Stimulated activated CD4-positive, alpha-beta T cell treated with anti-CD3 and anti-CD28 coated beads, Interleukin-2, amount 100 ng/mL, for 4 hours (primary cell): ENCODE measurements at regions not wholly inside any gene's neighbourhood (a gene's known extent, or its start where the extent isn't known, plus 50 kb on each side); places are given as distances from the start of the nearest gene placed in this dataset.
"Not testable (repeated sequence)": the region's sequence is repeated elsewhere in the genome, so short reads cannot be mapped to it uniquely, and the experiment has no call there.

Experiments
- DNase-seq: peaks from one replicate; pipeline ENCODE4 v3.0.0-alpha.2; 2020; ENCODE audit warnings: low read depth

GRCh38 chr4:138500869-138501268 lies 258.7 kb upstream of the SLC7A11 start:
- DNase-seq: no peak

DNA sequence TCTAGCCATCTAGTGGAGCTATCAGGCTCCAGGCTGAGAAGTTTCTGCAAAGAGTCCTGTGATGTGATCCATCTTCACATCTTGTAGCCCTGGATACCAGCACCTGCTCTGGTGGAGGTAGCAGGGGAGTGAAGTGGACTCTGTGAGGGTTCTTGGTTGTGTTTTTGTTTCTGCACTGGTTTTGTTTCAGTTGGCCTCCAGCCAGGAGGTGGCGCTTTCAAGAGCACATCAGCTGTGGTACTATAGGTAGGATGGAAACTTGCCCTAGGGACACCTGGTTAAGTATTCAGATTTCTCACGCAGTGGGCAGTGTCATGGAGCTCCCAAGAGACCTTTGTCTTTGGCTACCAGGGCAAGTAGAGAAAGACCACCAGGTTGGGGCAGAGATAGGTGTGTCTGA lies 257.5 kb upstream of the SLC7A11 start:
- no peak for DNase-seq

GRCh38 chr4:138494931-138495330 lies 252.8 kb upstream of the SLC7A11 start:
- no peak for DNase-seq

DNA sequence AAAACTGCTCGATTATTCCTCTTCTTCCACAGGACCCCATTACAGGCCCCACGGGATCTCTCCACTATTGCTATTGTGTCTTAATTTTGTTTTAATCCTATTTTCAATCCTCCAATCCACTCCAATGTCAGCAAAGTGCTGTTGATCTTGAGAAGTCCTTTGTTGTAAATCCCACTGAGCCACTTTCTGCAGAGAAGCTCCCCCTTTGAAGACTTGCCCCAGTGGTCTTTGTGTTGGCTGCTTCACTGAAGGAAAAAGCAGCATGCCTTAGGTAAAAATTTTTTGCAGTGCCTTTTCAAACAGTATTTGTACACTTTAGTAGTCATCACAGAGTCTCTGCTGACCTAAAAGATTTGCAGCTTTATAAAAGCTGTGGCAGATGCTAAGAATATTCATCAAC lies 252.0 kb upstream of the SLC7A11 start:
- DNase-seq: no peak

DNA sequence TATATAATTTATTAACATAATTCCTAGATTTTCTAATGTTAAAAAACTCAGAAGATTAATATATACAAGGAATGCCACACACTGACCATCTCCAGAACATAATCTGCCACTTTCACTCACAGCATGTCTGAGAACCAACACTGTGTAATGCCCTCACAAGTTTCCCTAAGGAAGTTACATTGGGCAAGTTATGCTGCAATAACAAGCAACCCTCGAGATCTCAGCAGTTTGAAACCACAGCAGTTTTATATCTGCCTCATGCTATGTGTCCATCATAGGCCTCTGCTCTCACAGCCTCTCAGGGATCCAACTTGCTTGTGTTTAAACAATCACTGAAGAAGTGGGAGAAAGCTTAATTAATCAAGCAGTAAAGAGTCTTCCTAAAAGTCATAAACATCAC lies 250.0 kb upstream of the SLC7A11 start:
- DNase-seq: no peak

GRCh38 chr4:138488533-138488932 lies 246.4 kb upstream of the SLC7A11 start:
- DNase-seq: no peak

DNA sequence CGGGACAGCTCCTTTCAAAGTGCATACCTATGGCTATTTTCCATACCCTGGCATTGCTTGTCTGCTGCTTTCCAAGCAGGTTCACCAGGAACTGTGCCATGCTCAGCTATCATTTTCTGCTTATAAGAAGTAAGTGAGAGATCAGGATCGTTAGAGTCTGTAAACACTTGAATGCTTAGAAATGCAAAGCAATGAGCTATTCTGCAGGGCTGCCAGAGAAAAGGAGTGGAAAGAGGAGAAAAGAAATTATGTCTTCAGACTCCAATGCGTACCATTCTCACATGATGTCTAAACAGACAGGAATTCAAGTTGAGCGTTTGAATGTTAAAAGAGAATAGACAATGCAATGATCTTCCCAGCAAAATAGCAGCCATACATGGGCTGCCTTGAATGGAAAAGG lies 245.5 kb upstream of the SLC7A11 start:
- no peak for DNase-seq

DNA sequence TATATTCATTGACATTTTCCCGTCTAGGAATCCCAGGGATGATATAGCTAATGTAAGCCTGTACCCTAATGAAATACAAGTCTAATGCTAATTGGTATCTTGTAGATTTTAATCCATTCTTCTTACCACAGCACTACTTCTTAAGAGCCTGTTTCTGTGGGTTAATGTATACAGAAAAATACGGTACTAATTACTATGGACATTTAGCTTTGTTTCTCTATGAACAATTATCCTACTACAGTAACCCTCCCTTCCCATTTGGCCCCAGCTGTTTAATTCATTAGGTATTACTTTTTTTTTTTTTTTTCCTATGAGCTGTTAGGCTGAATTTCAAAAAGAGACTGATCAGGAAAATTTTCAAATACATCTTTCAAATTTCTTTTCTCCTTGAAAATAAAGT lies 245.1 kb upstream of the SLC7A11 start:
- DNase-seq: no peak

DNA sequence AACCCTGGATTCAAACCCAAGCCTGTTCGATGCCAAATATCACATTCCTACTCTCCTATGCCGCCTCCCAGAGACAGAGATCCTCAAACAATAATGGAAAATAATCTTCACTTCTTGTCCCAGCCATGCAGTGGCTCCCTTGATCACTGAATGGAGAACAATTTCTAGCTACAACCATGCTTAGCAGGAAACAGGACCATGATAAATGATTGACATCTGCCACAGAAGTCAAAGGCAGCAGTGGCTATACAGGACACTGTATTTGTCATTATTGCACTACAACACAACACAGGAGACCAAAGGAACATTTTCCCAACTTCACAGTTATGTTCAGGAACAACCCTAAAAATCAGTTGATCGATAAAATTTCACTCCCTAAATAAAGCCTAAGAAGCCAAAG lies 243.3 kb upstream of the SLC7A11 start:
- DNase-seq: no peak

GRCh38 chr4:138475116-138475515 lies 233.0 kb upstream of the SLC7A11 start:
- DNase-seq: no peak

DNA sequence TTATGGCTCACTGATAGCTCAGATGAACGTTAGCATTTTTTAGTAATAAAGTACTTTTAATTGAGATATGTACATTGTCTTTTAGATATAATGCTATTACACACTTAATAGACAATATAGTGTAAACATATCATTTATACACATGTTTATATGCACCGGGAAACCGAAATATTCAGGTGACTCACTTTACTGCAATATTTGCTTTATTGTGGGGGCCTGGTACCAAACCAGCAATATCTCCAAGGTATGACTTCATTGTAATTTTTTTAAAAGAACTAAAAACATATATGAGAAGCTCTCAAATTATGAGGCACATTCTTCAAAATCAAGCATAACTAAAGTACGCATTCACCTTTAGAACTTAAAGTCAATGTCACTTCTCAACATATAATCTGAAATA lies 231.2 kb upstream of the SLC7A11 start:
- DNase-seq: no peak

DNA sequence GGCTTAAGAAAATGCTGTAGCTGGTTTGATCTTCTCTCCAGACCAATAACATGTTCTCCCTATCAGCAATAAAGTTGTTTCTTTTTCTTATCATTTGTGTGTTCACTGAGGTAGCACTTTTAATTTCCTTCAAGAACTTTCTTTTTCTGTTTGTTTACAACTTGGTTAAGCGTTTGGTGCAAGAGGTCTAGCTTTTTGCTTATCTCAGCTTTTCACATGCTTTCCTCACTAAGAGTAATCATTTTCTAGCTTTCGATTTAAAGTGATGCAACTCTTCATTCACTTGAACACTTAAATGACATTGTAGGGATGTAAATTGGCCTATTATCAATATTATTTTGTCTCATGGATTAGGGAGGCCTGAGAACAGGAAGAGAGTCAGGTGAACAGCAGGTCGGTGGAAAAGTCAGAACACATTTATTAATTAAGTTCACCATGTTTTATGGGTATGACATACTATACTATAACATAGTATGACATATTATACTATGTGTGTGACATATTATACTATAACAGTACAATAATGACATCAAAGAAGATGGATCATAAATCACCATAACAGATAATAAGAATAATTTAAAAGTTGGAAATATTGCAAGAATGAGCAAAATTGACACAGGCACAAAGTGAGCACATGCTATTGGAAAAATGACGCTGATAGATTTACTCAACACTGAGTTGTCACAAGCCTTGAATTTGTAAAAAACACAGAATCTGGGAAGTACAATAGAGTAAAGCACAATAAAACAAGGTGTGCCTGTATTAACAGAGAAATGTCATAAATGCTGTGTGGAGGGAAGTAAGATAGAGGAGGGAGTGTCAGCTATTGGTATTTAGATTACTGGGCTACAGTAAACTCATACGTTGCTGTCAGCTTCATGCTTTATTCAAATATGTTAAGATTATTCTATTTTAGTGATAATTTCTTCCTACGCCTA lies 218.6 kb upstream of the SLC7A11 start:
- DNase-seq: no peak

DNA sequence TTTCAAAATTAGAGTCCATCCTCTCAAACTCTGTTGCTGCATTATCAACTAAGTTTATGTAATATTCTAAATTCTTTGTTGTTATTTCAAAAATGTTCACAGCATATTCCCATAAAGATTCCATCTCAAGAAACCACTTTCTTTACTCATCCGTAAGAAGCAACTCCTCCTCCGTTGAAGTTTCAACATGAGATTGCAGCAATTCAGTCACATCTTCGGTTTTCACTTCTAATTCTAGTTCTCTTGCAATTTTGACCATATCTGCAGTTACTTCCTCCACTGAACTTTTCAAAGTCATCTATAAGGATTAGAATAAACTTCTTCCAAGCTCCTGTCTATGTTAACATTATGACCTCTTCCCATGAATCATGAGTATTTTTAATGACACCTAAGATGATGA lies 216.6 kb upstream of the SLC7A11 start:
- DNase-seq: no peak

- DNase-seq: not testable (repeated sequence)
These were observed 214.2 kb upstream of the SLC7A11 start for GRCh38 chr4:138456349-138456748.

DNA sequence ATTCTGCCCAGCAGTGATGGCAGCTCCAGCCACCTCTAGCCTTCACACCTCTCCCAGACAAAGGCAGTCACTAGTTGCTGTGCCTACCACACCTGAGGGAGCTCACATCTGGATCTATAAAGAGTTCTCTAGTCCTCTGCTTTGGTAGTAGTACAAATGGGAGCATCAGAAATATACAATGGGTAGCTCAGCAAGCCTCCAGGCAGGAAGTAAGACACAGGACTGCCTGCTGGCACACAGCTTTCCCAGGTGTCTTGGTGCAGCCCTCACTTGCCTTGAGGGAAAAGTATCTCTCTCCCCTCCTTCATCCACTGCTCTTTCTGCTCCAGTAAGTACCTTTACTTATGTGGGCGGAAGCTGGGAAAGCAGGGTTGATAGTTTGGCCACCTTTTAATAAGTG lies 212.9 kb upstream of the SLC7A11 start:
- DNase-seq: no peak

- DNase-seq: no peak
These were observed 210.7 kb upstream of the SLC7A11 start for GRCh38 chr4:138452826-138453225.

DNA sequence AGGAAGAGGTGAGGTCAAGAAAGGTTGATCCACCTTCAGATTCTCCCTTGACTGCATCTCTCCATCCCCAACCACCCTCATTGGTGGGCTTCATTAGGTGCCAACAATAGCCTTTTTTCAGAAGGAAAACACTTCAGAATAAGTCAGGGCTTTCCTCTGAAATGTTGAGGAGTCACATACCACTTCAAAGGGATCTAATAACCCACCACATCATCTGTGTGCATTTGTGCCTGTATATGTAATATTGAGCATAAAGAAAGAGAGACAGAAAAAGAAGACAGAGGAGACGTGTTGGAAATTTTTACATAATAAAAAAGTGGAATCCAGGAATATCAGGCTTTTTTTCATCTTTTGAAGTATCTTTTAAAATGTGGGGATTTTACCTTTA lies 209.1 kb upstream of the SLC7A11 start:
- no peak for DNase-seq

DNA sequence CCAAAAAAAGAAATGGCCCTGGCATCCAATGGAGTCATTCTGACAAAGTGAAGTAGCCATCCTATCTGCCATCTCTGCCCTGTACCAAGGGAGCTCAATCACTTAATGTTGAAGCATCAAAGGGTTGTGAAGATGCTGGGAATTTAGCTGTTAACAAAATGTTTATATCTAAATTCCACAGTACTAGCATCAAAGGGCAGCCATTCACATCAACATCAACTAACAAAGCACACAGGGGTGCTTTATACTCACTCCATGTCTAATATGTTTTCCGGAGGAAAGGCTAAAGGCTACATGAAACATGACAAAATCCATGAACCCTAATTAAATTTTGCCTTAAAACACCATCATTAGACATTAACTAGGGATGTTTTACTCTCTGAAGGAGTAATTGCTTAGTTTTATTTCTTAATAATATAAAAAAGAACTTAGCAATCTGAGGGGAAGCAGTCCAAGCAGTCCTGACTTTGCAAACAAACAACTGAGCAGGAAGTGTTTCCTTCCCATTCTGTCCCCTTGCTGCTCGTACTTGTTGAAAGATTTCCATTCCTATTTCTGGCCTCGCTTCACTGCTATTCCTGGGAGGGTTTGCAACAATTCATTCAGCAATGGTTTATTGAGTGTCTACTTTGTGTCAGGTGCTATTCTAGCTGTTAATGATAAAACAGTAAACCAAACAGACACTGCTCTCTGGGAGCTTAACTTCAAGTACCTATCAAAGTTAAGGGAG lies 208.6 kb upstream of the SLC7A11 start:
- DNase-seq: no peak

GRCh38 chr4:138449938-138450337 lies 207.8 kb upstream of the SLC7A11 start:
- no peak for DNase-seq

DNA sequence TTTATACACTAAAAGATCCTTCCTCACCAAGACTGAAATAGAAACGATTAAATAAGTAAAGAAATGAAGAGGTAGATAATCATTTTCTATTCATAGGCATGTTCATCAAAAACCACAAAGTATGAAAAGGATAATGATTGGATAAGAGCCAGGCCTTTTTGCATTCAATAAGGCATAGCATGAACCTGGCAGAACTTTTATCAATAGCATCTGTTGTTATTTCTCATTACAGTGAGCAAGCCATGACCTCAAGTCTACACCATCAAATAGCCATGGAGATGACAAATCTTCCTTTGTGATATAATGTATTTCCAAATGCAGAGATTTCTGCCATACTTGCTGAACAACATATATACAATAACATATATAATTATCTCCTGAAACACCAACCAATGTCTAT lies 206.0 kb upstream of the SLC7A11 start:
- no peak for DNase-seq

DNA sequence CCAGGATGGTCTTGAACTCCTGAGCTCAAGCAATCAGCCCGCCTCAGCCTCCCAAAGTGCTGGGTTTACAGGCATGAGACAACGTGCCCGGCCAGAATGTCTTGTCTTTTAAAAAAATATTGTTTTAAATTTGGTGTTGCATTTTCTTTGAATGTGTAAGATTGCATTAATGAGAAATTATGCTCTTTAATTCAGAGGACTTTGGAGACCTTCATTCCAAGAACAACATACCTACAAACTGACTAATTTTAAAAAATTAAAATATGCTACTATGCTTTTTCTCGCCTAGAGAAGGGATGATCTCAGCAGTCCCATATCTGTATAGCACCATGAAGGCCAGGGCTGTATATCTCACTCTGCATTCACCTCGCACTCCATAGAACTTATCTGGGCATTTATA lies 204.3 kb upstream of the SLC7A11 start:
- DNase-seq: no peak

DNA sequence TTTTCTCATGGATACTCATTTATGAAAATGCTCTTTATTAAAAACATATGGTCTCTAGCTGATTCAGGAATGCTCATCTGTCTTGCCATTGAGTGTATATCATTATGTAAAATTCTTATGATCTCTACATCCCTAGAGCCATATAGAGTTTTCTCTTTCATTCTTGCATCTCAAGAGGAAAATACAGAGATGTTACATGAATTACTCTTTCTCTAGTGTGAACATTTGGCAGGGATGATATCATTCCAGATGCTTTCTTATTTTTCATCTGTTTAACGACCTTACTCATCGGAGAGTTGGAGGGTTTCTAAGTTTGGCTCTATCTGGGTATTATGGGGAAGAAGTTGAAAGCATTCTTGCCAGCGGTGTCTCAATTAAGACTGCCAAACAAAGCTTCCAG lies 202.9 kb upstream of the SLC7A11 start:
- no peak for DNase-seq

- DNase-seq: no peak
These were observed 202.1 kb upstream of the SLC7A11 start for GRCh38 chr4:138444260-138444659.
